Activated CD8-positive, alpha-beta memory T cell treated with anti-CD3 and anti-CD28 coated beads, Interleukin-2, amount 50 U/mL, for 1 hour (primary cell): ENCODE measurements at regions not wholly inside any gene's neighbourhood (a gene's known extent, or its start where the extent isn't known, plus 50 kb on each side); places are given as distances from the start of the nearest gene placed in this dataset.
"Not testable (repeated sequence)": the region's sequence is repeated elsewhere in the genome, so short reads cannot be mapped to it uniquely, and the experiment has no call there.

Experiments
- DNase-seq: peaks from one replicate; pipeline ENCODE4 v3.0.0-alpha.2; 2020; ENCODE audit errors: extremely low read depth

DNA sequence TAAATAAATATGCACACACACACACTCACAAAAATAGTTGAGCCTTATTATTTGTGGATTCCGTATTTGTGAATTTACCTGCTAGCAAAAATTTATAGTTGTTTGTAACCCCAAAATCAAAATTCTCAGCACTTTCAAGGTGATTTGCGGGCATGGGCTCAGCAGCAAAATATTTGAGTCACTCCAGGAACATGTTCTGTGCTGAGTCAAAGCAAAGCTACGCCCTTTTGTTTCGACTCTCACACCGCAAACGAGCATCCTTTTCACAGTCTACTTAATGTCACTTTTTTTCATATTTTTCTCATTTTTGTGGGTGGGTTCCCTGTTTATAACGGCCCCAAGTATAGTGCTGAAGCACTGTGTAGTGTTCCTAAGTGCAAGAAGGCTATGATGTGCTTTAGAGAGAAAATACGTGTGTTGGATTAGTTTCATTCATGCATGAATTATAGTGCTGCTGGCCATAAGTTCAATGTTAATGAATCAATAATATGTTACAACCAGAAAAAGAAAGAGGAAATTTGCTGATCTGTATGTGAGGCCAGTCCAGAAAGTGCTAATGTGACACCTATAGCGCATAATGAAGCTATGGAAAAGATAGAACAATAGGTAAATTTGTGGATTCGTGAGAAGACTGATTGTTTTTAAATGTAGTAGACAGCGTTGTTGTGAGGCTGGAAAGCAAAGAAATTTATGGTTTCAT, 723.2 kb upstream of the AGA start:
- no peak for DNase-seq

GRCh38 chr4:178165951-178166308, 723.7 kb upstream of the AGA start:
- DNase-seq = no peak

DNA sequence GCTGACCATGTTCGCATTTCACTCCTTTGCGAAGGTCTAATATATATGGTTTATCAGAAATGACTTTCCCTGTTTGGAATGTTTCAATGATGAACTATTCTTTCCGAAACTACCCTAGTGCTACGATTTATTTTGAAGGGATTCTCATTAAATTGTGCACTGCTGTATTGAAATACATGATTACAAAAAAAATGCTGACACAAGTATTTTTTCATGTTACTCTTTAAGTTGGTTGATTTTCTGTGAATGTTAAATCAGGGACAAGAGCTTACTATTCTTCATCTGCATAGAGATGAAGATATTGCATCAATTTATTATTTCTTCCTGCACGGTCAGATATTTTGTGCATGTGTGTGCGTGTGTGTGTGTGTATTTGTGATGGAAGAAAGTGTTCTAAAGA, 731.5 kb upstream of the AGA start:
- no peak for DNase-seq

- DNase-seq = no peak
Measured at GRCh38 chr4:178174756-178175155, 732.5 kb upstream of the AGA start.

- DNase-seq = no peak
Measured at GRCh38 chr4:178185517-178185916, 743.3 kb upstream of the AGA start.

GRCh38 chr4:178192611-178193010, 750.4 kb upstream of the AGA start:
- no peak for DNase-seq

- DNase-seq = no peak
Measured at GRCh38 chr4:178196751-178197374, 754.6 kb upstream of the AGA start.

GRCh38 chr4:178198691-178199090, 756.5 kb upstream of the AGA start:
- DNase-seq = no peak

GRCh38 chr4:178202422-178202821, 760.2 kb upstream of the AGA start:
- DNase-seq = no peak

DNA sequence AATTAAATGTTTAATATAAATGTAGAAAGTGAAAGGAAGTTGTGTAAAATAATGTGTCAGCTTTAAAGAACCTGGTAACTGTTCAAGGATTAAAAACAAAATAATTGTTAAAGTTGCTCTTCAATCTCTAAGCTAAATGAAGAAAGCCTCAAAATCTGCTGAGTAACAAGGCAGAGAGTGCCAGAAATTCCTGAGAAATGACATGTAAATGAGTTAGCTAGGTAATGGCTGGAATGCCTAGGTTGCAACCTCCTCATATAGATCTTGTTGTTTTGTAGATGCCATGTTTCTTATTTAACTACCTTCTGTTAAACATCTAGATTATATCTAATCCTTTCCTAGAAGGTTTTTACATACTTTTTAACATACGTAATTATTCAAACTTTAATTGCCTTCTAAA, 763.6 kb upstream of the AGA start:
- no peak for DNase-seq

- DNase-seq = no peak
Measured at GRCh38 chr4:178215309-178215708, 773.1 kb upstream of the AGA start.

DNA sequence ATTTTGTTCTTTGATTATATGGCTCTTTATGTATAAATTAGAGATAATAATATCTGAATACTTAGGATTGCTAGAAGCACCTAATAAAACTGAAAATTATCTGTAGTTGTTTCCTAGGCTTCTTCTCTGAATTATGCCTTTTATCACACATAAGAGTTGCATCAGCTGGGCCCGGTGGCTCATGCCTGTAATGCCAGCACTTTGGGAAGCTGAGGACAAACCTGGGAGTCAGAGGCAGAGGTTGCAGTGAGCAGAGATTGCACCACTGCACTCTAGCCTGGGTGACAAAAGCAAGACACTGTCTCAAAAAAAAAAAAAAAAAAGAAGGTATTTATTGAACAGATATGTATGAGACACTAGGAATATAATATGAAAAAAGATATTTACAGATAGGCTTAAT, 773.5 kb upstream of the AGA start:
- no peak for DNase-seq

- DNase-seq = not testable (repeated sequence)
Measured at GRCh38 chr4:178226421-178226820, 784.2 kb upstream of the AGA start.

GRCh38 chr4:178233906-178234305, 791.7 kb upstream of the AGA start:
- no peak for DNase-seq

DNA sequence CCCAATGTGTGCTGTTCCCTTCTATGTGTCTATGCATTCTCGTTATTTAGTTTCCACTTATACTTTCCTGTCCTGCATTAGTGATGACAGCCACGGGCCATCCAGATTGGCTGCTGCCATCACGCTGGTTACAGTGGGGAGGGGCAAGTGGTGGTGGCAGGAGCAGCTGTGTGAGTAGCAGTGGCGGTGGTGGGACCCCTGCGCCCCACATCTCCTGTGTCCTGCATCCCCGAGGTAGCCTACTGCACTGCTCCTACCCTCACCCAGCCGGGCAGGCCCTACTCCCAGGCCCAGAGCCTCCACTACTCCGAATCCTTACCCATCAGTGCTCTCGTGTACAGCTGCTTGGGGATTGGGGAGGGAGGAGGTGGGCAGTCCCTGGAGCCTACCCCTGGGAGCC, 798.7 kb upstream of the AGA start:
- no peak for DNase-seq

- DNase-seq = no peak
Measured at GRCh38 chr4:178241601-178242118, 799.4 kb upstream of the AGA start.

- DNase-seq = no peak
Measured at GRCh38 chr4:178242655-178243054, 800.4 kb upstream of the AGA start.

DNA sequence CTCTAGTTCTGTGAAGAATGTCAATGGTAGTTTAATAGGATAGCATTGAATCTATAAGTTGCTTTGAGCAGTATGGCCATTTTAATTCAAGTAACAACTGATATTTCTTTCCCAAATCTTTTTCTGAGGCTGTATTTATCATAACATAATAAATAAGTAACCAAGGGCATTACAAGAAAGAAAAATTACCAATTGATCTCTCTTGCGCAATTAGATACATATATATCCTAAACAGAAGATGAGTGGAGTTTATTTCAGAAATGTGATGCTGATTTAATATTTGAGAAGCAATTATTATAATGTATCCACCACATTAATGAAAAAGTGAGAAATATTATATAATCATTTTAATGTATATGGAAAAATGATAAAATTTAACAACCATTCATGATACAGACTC, 802.5 kb upstream of the AGA start:
- no peak for DNase-seq

- DNase-seq = no peak
Measured at GRCh38 chr4:178255172-178255571, 812.9 kb upstream of the AGA start.

GRCh38 chr4:178258603-178259002, 816.4 kb upstream of the AGA start:
- no peak for DNase-seq

DNA sequence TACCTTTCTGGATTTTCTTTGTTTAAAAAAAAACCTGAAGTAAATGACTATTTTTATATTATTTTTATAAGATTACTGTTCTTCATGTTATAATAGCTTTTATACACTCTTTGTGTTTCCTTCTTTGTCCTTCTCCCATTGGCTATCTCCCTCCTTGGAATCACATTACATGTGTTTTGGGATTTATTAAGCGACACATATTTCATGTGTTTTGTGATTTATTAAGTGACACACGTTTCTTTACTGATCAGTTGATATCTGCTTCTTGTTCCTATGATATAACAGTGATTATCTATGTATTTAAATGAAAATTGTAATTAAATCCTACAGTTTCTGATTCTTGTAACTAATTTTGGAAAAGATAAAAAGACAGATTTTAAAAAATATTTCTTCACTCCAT, 817.3 kb upstream of the AGA start:
- DNase-seq = no peak

DNA sequence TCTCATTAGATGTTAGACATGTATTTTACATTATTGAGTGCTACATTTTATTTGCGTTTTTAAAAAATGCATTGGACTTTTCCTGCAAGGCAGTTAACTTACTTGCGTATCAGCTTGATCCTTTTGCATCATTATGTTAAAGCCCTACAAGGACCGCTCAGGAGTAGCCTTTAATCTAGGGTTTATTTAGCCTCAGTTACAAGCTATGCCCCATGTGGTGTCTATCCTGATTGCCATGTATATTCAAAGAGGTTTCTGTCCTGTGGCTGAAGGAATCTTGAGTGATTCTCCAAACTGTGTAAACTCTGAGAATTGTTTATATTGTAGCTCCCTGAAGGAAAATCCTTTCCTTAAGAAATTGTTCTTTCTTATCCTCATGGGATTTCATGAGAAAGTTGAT, 821.8 kb upstream of the AGA start:
- DNase-seq = no peak

DNA sequence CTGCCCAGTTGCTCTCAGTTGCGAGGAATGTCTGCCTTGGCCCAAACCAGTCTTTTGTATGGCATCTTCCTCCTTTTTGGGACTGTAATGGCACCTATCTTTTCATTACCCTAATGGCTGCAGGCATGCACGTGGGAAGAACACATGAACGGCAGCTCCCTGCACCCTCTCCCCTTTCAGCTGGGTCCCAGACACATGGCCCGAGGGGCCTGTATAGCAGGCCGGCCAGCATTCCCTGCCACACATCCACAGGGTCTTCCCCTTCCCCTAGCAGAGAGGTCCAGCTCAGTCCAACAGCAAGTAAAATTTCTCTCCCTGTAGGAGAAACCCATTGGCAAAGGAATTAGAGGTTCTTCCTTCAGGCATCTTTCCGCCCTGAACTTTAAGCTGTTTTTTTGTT, 829.1 kb upstream of the AGA start:
- no peak for DNase-seq

DNA sequence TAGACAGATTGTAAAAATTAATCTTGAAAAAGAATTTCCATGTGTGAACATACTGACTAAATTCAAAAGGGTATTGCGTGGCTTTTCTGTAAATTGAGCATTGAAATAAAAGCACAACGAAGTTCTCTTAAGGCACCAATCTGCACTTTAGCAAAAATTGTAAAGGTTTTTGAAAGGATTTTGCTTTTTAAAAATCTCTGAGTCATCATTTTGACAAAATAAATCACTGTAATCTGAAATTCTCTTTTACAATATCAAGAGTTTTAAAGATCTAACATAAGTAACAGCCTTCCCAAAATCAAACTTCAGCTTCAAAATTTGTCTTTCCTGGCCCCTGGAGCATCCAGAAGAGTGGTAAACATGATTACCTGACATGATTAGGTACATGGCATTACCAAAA, 830.9 kb upstream of the AGA start:
- DNase-seq = no peak
